Activated CD4-positive, alpha-beta T cell treated with anti-CD3 and anti-CD28 coated beads, Interleukin-2, amount 50 U/mL, for 1 hour (primary cell): ENCODE measurements at regions not wholly inside any gene's neighbourhood (a gene's known extent, or its start where the extent isn't known, plus 50 kb on each side); places are given as distances from the start of the nearest gene placed in this dataset.
"Not testable (repeated sequence)": the region's sequence is repeated elsewhere in the genome, so short reads cannot be mapped to it uniquely, and the experiment has no call there.

ENCODE experiments used
- DNase-seq: peaks from one replicate; pipeline ENCODE4 v3.0.0-alpha.2; 2020

- DNase-seq, result no peak
These were observed 256.4 kb downstream of the TFAP2C start for GRCh38 chr20:56885521-56885920.

GRCh38 chr20:56890011-56890410 is 260.9 kb downstream of the TFAP2C start:
- no peak for DNase-seq

GRCh38 chr20:56893226-56893917 is 264.3 kb downstream of the TFAP2C start:
- peak; percentile 3 for DNase-seq

DNA sequence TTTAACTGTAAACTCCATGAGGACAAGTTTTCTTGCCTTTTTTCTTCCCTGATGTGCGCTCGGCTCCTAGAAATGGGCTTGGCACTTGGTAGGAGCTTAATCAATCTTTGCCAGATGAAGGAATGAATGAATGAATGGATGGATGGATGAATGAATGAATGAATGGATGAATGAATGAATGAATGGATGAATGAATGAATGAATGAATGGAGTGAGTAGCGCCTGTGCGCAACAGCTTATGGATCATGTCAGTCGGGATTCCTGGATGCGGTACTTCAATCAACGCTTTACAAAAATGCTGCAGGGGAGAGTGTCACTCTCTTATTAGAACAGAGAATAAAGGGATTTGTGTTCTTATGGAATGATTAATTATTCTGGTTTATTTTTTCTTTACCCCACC is 267.3 kb downstream of the TFAP2C start:
- no peak for DNase-seq

DNA sequence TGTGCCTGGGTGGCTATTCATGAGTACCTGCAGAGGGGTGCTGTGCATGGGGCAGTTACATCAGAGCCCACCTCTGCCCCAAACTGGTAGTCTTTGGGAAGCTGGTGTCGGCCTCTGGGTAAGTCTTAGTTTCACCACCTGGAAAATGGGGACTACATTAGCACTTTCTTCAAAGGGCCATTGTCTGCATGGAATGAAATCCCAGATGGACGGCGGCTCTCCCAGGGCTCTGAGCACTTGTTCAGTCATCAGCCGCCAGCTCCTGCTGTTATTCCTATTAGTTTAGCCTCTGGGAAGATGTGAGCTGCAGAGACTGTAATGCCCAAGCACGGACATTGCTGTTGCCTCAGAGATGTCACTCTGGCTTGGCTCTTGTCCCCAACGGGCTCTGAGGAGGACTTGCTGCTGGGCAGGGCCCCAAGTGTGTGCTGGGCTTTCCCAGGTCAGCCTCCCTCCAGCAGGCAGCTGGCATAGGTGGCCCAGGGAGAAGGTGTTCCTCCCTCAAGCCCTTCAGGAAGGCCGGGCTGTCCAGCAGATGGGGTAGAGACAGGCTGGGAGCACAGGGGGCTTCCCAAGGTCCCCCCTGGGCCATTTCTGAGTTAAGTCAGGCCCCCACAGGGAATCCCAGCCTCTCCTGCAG is 268.3 kb downstream of the TFAP2C start:
- DNase-seq, result no peak

DNA sequence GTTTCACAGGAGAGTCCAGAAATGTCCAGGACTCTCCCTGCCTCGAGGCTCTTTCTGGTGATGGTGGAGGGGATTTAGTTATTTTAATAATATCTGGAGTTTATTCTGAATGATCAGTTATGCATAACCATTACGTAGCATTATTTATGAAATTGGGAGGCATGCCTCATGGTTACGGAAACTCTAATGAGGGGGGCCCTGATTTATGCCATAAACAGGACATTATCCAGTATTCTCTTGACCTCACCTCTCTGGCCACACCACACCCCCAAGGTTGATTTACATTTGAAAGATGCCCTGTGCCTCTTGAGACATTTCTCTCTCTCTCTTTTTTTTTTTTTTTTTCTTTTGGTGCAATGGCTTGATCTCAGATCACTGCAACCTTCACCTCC is 268.8 kb downstream of the TFAP2C start:
- DNase-seq, result no peak

DNA sequence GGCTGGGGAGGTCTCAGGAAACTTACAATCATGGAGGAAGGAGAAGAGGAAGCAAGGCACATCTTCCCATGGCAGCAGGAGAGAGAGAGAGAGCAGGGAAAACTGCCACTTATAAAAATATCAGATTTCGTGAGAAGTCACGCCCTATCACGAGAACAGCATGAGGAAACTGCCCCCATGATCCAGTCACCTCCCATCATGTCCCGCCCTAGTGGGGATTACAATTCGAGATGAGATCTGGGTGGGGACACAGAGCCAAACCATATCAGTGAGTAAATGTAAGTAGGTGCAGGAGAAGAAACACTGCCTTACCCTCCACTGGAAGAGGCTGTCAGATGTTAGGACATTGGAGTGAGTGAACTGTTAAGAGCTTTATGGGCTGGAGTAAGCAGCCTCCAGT is 270.4 kb downstream of the TFAP2C start:
- DNase-seq, result no peak

DNA sequence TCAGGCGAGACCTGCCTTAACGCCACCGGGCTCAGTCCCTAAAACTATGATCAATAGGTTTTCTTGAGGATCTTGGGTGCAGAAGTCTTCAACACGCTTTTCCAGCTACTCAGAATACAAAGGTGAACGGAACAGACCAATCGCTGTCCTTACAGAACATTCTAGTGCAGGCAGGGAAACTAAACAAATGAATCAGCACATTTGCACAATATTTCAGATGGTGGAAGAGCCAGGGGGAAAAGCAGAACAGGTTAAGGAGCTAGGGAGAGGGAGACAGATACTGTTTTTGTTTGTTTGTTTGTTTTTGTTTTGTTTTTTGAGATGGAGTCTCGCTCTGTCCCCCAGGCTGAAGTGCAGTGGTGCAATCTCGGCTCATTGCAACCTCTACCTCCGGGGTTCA is 271.1 kb downstream of the TFAP2C start:
- no peak for DNase-seq

GRCh38 chr20:56903421-56903820 is 274.3 kb downstream of the TFAP2C start:
- no peak for DNase-seq

DNA sequence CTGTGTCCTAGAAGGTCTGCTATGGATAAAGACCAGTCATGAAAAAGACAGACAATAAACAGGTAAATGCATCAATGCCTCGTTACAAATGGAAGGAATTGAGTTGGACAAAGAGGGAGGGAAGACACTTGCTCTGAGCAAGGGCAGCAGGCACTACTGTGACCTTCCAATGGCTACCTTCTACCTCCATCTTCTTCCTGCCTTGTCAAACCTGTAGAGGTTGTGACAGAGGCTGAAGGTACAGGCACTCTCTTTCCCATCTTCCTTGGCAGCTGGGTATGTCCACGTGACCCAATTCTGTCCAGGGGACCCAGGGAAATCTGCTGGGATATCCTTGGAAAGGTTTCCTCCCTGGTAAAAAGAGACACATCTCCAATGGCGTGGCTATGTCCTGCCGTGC is 274.8 kb downstream of the TFAP2C start:
- no peak for DNase-seq

GRCh38 chr20:56909918-56910714 is 281.0 kb downstream of the TFAP2C start:
- DNase-seq, result no peak

GRCh38 chr20:56911946-56912345 is 282.8 kb downstream of the TFAP2C start:
- no peak for DNase-seq

DNA sequence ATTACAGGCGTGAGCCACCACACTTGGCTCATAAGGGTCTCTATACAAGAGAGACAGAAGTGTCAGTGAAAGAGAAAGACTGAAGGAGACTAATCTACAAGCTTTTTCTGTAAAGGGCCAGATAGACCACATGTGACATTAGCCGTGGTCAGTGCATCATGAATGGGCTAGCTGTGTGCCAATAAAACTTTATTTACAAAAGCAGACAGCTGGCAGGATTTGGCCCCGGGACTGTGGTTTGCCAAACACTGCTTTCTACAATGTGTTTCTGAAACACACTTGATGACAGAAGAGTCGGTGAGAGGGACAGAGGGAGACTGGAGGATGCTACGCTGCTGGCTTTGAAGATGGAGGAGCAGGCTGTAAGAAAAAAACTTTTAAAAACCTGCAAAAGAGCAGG is 285.4 kb downstream of the TFAP2C start:
- DNase-seq, result no peak

- DNase-seq, result no peak
These were observed 287.2 kb downstream of the TFAP2C start for GRCh38 chr20:56916345-56916622.

DNA sequence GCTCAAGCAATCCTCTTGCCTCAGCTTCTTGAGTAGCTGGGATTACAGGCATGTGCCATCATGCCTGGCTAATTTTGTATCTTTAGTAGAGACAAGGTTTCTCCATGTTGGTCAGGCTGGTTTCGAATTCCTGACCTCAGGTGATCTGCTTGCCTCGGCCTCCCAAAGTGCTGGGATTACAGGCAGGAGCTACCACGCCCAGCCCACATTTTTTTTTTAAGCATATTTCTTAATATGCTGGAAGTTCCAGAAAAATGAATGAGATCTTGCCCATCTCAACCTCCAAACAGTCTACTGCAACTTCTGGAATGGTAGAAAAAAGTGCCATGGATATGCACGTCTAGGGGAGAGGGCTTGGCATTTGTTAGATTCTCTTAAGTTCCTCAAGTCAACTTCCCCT is 290.9 kb downstream of the TFAP2C start:
- DNase-seq, result not testable (repeated sequence)

DNA sequence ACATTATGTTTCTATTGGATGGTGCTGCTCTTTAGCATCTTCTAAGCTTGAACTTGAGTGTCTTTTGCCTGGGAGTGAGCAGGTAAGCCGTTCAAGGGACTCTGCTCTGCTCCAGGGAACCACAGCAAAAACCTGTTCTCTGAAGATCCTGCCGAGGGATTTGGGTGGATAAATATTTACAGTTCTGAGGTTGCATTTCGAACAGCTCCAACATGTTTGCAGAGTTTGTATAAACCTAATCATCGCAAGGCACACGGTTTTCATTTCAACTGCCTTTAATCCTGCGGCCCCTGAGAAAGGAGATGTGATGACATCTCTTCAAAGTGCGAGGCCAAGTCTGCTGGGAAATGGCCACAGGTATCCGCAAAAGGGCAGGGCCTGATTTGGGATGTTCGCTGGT is 293.4 kb downstream of the TFAP2C start:
- DNase-seq, result no peak

GRCh38 chr20:56924292-56925081 is 295.4 kb downstream of the TFAP2C start:
- DNase-seq, result no peak

GRCh38 chr20:56925082-56925830 is 296.1 kb downstream of the TFAP2C start:
- DNase-seq, result no peak

GRCh38 chr20:56925831-56926170 is 296.7 kb downstream of the TFAP2C start:
- DNase-seq, result no peak

GRCh38 chr20:56926501-56926900 is 297.4 kb downstream of the TFAP2C start:
- no peak for DNase-seq

DNA sequence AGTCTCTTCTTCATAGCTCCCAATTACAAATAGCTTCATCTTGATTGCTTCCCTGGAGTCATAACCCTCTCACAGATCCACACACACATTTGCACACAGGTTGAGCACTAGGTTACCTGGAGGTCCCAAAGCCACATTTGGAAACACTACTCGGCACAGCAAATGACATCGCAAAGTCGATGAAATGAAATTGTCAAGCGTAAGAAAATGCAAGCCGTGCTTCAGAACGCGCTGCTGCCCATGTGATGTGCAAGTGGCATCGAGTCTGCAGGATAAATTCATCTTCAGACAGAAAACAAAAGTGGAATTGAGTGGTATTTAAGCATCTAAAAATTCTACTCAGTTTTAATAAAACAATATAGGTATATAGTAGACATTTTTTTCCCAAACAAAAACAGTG is 298.0 kb downstream of the TFAP2C start:
- DNase-seq, result no peak

GRCh38 chr20:56928007-56928406 is 298.9 kb downstream of the TFAP2C start:
- DNase-seq, result no peak

DNA sequence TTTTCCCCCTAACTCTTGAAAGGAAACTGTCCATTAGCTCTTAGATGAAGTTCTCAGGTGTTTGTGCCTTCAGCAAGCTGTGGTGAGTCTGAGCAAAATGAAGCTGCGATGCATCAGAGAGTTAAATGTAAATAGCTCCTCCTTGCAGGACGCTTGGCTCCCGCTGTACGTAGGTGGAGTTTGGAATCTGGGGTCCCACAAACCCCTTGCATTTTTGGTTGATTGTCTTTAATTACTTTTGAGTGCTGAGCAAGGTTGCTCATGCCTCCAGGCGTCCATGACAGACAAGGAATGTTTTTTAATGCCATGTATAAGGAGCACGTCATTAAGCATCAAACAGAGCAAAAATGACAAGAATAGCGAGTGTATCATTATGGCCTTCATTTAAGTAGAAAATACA is 300.5 kb downstream of the TFAP2C start:
- DNase-seq, result no peak
